Keratinocyte (primary cell): ENCODE measurements at regions not wholly inside any gene's neighbourhood (a gene's known extent, or its start where the extent isn't known, plus 50 kb on each side); places are given as distances from the start of the nearest gene placed in this dataset.

Source experiments
- EZH2 ChIP-seq: IDR thresholded peaks from one replicate; pipeline ENCODE4 v1.6.1; 2012; ENCODE audit warnings: inconsistent platforms, mild to moderate bottlenecking, low read length, moderate library complexity
- TF ChIP-seq, protein P1 (sequence below), 3 experiments: IDR thresholded peaks in 1 of 3; conservative IDR thresholded peaks in 1 of 3; optimal IDR thresholded peaks in 1 of 3; 2 replicates in 2 of 3; 3 replicates in 1 of 3; pipeline versions ENCODE3 to v1.5.1; 2011; ENCODE audit warnings: low read length in 3 of 3, mild to moderate bottlenecking in 3 of 3, moderate library complexity in 2 of 3, control low read depth in 1 of 3, inconsistent platforms in 1 of 3; ENCODE audit not compliant: insufficient read depth in 2 of 3; ENCODE audit errors: extremely low read depth in 1 of 3

- TF ChIP-seq, protein P1, sequence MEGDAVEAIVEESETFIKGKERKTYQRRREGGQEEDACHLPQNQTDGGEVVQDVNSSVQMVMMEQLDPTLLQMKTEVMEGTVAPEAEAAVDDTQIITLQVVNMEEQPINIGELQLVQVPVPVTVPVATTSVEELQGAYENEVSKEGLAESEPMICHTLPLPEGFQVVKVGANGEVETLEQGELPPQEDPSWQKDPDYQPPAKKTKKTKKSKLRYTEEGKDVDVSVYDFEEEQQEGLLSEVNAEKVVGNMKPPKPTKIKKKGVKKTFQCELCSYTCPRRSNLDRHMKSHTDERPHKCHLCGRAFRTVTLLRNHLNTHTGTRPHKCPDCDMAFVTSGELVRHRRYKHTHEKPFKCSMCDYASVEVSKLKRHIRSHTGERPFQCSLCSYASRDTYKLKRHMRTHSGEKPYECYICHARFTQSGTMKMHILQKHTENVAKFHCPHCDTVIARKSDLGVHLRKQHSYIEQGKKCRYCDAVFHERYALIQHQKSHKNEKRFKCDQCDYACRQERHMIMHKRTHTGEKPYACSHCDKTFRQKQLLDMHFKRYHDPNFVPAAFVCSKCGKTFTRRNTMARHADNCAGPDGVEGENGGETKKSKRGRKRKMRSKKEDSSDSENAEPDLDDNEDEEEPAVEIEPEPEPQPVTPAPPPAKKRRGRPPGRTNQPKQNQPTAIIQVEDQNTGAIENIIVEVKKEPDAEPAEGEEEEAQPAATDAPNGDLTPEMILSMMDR (optimal IDR thresholded peaks at IDR 0.05 in 1 of 3, IDR thresholded peaks at IDR 0.05 in 1 of 3, conservative IDR thresholded peaks at IDR 0.05 in 1 of 3; ENCODE audit: extremely low read depth in 1 of 3, insufficient read depth in 2 of 3, low read length in 3 of 3) = no peak
- TF ChIP-seq EZH2 = no peak
Measured at GRCh38 chr18:39748727-39749126, 2183.1 kb upstream of the CELF4 start.
